Lower leg skin (tissue), 4 donors: ENCODE measurements at regions not wholly inside any gene's neighbourhood (a gene's known extent, or its start where the extent isn't known, plus 50 kb on each side); places are given as distances from the start of the nearest gene placed in this dataset.

Source experiments
- DNase-seq, 2 donors: peaks; one replicate each; pipeline ENCODE4 v3.0.0-alpha.2; 2019; ENCODE audit warnings: low spot score in 2 of 2
- H3K4me3 ChIP-seq: fragments of 200-600 bp; sonication (generic); 2 replicates; pipeline ENCODE4 v1.5.1; 2017; ENCODE audit warnings: mild to moderate bottlenecking, low read depth; ENCODE audit not compliant: poor library complexity, severe bottlenecking
- POLR2A ChIP-seq, 2 donors: fragments of 450-650 bp; IDR thresholded peaks; one replicate each; pipeline ENCODE4 v1.6.1; 2016 to 2017; ENCODE audit warnings: antibody characterized with exemption in 2 of 2, mild to moderate bottlenecking in 1 of 2, moderate library complexity in 1 of 2
- WGBS, 2 donors: methylation state at CpG; one replicate each; pipeline ENCODE4 v1.1.5; 2018; 5-methylcytosine and 5-hydroxymethylcytosine counted together
- intact Hi-C: fragments of 100-400 bp; cut with DNase I; formaldehyde crosslinking; loops from one replicate; pipeline ENCODE4 v1.15.0; 2023; ENCODE audit warnings: low total_unique reads
- TF ChIP-seq, protein P1 (sequence below), 3 donors: fragments of 450-650 bp; IDR thresholded peaks; one replicate each; pipeline ENCODE4 v1.5.1; 2016; ENCODE audit warnings: antibody characterized with exemption in 3 of 3, mild to moderate bottlenecking in 3 of 3, moderate library complexity in 2 of 3

DNA sequence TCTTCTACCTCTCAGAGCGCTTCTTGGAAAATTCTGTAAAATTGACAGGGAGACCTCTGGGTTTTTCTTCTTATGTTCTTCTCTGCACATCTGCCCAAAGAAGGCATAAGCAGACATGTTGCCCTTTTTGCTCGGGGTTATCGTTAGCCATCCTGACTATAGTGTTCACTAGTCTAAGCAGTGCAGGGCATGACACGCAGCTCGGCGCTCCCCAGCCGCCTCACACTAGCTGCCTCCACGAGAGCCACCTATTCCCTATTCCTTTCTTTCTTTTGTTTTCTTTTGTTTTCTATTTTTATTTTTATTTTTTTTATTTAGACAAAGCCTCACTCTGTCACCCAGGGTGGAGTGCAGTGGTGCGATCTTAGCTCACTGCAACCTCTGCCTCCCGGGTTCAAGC lies 100.2 kb upstream of the OPRM1 start:
- WGBS, 2 donors, result 76% methylated on average over 10 of the region's 10 CpGs
- intact Hi-C loops, result no loop called here

GRCh38 chr6:153931431-153931830 lies 107.6 kb upstream of the OPRM1 start:
- intact Hi-C loops, result no loop called here
- no peak overlapping the region for H3K4me3 ChIP-seq

More for the DNA sequence above, 100.2 kb upstream of the OPRM1 start:
- TF ChIP-seq POLR2A (IDR thresholded peaks at IDR 0.05), result no peak
- TF ChIP-seq, protein P1, sequence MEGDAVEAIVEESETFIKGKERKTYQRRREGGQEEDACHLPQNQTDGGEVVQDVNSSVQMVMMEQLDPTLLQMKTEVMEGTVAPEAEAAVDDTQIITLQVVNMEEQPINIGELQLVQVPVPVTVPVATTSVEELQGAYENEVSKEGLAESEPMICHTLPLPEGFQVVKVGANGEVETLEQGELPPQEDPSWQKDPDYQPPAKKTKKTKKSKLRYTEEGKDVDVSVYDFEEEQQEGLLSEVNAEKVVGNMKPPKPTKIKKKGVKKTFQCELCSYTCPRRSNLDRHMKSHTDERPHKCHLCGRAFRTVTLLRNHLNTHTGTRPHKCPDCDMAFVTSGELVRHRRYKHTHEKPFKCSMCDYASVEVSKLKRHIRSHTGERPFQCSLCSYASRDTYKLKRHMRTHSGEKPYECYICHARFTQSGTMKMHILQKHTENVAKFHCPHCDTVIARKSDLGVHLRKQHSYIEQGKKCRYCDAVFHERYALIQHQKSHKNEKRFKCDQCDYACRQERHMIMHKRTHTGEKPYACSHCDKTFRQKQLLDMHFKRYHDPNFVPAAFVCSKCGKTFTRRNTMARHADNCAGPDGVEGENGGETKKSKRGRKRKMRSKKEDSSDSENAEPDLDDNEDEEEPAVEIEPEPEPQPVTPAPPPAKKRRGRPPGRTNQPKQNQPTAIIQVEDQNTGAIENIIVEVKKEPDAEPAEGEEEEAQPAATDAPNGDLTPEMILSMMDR (IDR thresholded peaks at IDR 0.05), result no peak
- no peak overlapping the region for H3K4me3 ChIP-seq
- DNase-seq, result no peak

DNA sequence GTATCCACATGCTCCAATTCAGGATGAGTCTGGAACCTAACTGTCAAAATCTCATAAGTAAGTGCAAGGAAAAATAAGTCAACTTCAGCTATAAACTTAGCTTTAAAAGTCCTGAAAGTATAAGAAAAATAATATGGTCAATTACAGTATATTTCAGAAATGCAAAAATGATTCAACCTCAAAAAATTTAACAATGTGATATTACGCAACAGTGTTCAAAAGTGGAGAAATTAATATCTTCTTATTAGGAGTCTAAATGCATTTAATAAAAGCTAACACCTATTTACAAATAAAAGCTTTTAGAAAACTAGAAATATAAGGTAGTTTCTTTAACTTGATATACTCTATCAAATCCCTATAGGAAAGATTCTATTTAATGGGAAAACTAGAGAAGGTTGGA lies 111.2 kb upstream of the OPRM1 start:
- intact Hi-C loops, result no loop called here
- 89 to 96% methylated on average over 1 of the region's 1 CpG for WGBS, 2 donors
- no peak for DNase-seq
- H3K4me3 ChIP-seq, result no peak overlapping the region
- no peak for TF ChIP-seq POLR2A (IDR thresholded peaks at IDR 0.05)
- TF ChIP-seq, protein P1 (IDR thresholded peaks at IDR 0.05), result no peak

More at GRCh38 chr6:153931431-153931830, 107.6 kb upstream of the OPRM1 start:
- DNase-seq, result no peak
- TF ChIP-seq, protein P1 (IDR thresholded peaks at IDR 0.05), result no peak
- no peak for TF ChIP-seq POLR2A (IDR thresholded peaks at IDR 0.05)
- WGBS, 2 donors, result 89% methylated on average over 3 of the region's 3 CpGs

DNA sequence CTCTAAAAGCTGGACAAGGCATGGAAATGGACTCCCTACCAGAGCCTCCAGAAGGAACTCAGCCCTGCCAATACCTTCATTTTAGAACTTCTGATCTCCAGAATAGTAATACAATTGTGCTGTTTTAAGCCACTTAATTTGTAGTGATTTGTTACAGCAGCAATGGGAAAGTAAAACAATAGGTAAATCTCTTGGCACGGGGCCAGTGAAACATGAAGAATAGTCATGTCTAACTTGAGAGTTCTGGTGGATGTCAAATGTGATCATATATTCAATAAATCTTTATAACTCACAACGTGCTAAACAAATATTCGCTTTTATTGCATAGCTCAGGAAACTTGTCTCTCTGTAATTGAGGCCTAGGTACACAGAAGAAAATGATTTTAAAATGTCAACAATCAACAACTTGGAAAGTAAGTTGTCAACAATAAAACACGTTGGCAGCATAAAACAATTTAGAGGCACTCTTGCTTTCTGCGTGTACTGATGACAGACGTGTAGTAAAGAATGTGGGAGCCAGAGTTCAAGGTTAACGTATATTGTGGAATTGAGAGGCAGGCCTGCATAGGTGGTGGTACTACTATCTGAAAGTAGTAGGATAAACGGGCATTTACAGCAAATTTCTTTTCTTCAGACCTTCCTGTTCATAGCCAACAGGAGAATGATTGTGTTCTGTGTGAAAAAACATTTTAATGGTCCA lies 140.5 kb upstream of the OPRM1 start:
- no peak for DNase-seq
- H3K4me3 ChIP-seq, result no peak overlapping the region
- intact Hi-C loops, result no loop called here
- TF ChIP-seq, protein P1 (IDR thresholded peaks at IDR 0.05), result no peak
- no peak for TF ChIP-seq POLR2A (IDR thresholded peaks at IDR 0.05)
- WGBS, 2 donors, result 56 to 63% methylated on average over 8 of the region's 8 CpGs

- DNase-seq, result no peak
- no peak overlapping the region for H3K4me3 ChIP-seq
- TF ChIP-seq, protein P1 (IDR thresholded peaks at IDR 0.05), result no peak
- no peak for TF ChIP-seq POLR2A (IDR thresholded peaks at IDR 0.05)
- intact Hi-C loops, result no loop called here
Observed at GRCh38 chr6:153882411-153882810, 156.6 kb upstream of the OPRM1 start.

DNA sequence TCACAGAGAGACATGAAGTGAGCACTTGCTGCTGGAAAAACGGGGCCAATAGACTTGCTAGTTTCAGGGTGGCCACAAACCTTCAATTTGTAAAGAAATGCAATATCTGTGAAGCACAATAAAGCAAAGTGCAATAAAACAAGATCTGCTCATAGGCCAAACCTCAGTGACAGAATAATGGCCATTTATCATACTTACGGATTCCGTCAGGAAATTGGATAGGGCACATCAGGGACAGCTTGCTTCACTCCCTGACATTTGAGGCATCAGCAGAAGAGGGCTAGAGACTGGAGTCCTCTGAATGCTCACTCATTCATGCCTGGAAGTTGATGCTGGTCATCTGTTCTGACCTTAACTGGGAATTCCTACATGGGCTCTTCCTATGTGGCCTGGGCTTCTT lies 165.5 kb upstream of the OPRM1 start:
- WGBS, 2 donors, result 73 to 88% methylated on average over 3 of the region's 3 CpGs
- DNase-seq, result no peak
- TF ChIP-seq POLR2A (IDR thresholded peaks at IDR 0.05), result no peak
- TF ChIP-seq, protein P1 (IDR thresholded peaks at IDR 0.05), result no peak
- intact Hi-C loops, result no loop called here
- H3K4me3 ChIP-seq, result no peak overlapping the region
